HG02938 (cell line): ENCODE measurements at regions not wholly inside any gene's neighbourhood (a gene's known extent, or its start where the extent isn't known, plus 50 kb on each side); places are given as distances from the start of the nearest gene placed in this dataset.
"Not testable (repeated sequence)": the region's sequence is repeated elsewhere in the genome, so short reads cannot be mapped to it uniquely, and the experiment has no call there.

Experiments
- ATAC-seq: cut with Tn5 transposase; IDR thresholded peaks from one replicate; pipeline ENCODE4 v1.9.1; 2021; ENCODE audit warnings: mild to moderate bottlenecking, moderate library complexity; ENCODE audit not compliant: unreplicated experiment

DNA sequence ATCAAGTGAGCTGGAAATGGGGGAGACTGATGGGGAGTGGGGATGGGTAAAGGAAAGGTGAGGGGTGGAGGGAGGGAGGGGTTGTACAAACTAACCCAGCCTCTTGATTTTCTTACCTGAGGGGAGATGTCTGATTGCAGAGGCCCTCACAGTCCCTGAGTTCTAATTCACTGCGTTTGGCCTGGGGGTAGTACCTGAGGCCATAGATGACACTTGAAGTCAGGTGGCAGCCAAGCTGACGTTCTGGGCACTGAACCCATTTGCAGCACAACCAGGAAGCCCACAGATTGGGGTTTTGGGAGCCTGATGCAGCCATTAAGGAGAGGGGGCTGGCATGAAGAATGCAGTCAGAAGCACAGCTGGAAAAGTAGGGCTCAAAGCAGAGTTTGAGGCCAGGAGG lies 153.8 kb upstream of the DTNBP1 start:
- no peak for ATAC-seq

- not testable (repeated sequence) for ATAC-seq
Measured at GRCh38 chr6:15813698-15814097, 150.9 kb upstream of the DTNBP1 start.

- ATAC-seq, result no peak
Measured at GRCh38 chr6:15811107-15811506, 148.3 kb upstream of the DTNBP1 start.

DNA sequence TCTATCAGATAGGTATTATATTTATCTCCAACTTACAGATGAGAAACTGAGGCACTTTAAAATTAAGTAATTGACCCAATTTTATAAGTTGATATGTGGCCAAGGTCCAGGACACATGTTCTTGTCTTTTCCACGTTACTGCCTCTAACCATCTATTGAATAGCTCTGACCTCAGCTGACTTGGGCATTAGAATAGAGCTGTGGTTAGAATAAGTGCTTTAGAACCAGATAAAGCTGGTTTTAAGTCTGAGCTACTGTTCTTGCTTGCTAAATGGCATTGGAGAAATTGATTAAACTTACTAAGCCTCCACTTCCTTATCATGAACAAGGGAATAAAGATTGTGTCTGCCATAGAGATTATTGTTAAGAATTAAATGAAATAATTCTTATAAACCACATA lies 147.8 kb upstream of the DTNBP1 start:
- no peak for ATAC-seq

DNA sequence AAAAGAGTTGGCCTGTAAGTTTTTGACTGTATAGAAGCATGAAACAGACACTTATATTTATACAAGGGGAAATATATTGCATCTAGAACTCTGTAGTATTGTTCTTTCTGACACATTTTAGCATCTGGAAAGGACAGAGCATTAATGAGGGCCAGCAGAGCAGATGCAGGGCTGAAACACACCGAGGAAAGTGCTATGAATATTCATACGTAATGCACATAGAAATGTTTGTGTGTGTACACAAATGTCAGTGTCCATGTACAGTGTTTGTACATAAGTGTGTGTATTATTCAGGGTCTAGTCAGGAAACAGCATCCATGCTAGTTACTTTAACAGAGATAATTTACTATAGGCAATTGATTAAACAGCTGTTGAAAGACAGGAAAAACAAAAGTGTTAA lies 146.5 kb upstream of the DTNBP1 start:
- ATAC-seq, result no peak

- no peak for ATAC-seq
Measured at GRCh38 chr6:15804164-15805154, 141.6 kb upstream of the DTNBP1 start.

DNA sequence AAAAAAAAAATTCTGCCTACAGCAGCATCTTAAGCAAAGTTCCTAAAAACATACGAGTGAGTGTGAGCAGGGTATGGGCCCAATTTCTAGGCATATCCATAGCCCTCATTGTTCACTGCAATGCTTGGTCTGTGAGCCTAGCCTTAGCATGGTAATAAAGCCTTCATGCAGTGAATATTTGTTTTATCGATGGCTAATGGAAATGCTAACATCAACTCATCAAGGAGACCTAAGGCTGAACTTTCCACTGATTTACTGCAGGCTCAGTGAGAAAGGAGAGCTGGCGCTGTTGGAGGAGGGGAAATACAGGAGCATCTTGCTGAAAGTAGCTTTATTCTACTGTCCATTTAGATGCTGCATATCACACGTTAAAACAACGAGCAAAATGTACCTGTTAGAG lies 139.6 kb upstream of the DTNBP1 start:
- ATAC-seq, result no peak

DNA sequence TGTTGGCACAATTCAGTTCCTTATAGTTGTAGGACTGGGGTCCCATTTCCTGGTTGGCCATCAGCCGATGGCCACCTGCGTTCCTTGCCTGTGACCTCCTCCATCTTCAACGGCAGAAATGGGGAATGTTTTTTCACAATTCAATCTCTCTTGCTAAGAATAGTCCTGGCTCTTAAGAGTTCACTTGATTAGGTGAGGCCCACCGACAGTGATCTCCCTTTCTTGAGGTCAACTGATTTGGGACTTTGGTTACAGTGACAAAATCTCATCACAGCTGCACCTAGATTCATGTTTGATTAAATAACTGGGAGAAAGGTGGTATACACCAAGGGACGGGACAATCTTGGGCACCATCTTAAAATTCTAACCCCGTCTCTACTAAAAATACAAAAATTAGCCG lies 139.1 kb upstream of the DTNBP1 start:
- ATAC-seq, result no peak

DNA sequence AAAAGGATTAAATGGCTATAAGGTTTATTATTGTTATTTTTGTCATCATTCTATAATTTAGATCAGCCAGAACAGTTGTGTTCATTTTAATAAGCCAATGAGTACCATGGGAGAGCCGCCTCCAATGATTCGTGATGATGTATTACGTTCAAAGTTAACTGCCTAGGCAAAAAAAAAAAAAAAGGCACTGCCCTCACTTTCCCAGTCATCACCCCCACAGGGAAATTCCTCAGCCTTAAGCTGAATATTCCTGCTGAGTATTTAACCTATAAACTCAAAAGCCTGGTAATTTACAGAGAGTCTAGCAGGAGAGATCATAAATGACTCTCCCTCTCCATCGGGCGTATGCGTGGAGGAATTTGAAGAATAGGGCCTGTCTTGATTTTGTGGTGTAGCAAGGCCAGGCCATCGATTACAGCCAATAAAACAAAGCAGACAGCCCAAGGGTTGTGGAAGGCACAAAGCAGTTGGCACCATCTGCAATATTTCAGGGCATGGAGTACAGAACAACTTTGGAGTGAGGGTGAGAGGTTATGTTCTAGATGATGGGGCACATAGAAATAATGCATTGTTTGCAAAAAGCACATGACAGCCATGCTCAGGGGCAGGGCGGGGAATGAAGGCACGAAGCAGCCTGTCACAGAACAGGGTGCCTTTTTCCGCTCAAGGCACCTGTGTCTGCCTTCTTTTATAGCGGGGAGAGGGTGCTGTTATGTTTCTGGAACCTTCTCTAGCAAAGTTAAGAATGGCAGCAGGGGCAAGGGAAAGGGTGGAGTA lies 138.2 kb upstream of the DTNBP1 start:
- ATAC-seq, result no peak

DNA sequence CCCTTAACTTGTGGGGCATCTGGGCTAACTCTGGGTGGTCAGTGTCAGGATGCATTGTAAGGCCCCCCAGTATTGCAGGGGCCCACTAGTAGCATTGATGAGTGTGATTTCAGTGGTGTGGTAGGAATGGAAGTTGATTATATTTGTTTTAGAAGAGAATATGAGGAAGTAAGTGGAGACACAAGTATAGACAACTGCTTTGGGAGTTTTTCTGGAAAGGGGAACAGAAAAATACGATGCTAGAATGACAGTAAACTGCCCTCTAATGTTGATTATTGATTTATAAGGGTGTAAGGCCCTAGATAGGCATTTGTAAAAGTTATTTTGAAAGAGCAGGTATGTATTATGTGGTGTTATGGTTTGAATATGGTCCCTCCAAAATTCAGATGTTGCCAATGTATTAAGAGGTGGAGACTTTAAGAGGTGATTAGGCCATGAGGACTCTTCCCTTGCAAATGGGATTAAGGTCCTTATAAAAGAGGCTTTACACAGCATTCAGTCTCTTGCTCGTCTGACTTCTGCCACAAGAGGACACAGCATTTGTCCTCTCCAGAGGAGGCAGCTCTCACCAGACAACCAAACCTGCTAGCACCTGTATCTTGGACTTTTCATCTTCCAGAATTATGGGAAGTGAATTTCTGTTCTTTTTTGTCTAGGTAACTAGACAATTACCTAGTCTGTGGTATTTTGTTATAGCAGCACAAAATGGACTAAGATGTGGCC lies 135.9 kb upstream of the DTNBP1 start:
- no peak for ATAC-seq

- no peak for ATAC-seq
Measured at GRCh38 chr6:15796844-15797243, 134.0 kb upstream of the DTNBP1 start.

DNA sequence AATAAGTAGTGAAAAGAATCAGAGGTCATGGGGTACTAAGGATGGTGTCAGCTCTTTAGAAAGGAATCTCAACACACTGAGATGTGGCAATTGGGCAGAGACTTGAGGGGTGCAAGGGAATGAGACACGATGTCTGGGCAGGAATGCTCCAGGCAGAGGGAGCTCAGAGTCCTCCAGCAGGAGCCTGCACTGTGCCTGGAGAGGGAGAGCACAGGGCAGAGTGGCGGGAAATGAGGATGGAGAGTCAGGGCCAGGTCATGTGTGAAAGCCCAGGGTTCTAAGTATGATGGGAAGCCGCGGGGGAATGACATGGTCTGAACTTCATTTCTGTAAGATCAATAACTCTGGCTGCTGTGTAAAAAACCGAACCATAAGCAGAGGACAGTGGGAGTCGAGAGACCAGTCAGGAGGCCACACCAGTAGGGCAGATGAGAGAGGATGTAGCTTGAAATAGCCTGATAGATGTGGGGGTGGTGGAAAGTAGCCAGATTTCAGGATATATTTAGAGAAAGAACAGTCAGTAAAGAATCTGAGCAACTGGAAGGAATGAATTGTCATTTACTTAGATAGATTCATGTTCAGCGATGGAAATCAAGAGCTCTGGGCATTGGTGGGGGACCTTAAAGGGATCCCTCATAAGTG lies 133.4 kb upstream of the DTNBP1 start:
- ATAC-seq, result no peak

DNA sequence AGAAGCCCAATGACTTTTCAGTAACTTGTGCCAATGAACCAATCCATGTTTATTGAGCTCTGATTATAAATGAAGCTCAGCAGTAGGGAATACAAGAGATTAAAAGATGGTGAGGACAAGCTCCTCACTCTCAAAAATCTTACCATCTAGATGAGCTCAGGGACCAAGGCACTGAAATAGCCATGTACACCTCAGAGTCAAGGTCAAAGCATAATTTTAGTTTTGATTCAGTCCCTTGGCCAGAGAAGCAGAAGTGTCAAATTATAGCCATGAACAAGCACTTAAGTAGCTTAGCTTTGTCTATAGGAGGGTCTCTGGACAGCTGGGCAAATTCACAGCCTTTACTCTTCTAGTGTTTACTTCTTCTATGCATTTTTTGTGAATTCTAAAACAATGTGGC lies 131.0 kb upstream of the DTNBP1 start:
- no peak for ATAC-seq

GRCh38 chr6:15793288-15793687 lies 130.5 kb upstream of the DTNBP1 start:
- ATAC-seq, result no peak

DNA sequence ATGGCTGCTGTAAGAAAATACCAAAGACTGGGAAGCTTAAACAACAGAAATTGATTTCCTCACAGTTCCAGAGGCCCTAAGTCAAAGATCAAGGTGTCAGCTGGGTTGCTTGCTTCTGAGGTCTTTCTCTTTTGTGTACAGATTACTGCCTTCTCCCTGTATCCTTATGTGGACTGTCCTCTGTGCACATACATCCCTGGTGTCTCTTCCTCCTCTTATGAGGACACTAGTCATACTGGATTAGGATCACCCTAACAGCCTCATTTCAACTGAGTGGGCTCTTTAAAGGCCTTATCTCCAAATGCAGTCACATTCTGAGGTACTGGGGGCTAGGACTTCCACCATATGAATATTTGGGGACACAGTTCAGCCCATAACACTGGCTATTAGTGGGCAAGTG lies 130.0 kb upstream of the DTNBP1 start:
- no peak for ATAC-seq

DNA sequence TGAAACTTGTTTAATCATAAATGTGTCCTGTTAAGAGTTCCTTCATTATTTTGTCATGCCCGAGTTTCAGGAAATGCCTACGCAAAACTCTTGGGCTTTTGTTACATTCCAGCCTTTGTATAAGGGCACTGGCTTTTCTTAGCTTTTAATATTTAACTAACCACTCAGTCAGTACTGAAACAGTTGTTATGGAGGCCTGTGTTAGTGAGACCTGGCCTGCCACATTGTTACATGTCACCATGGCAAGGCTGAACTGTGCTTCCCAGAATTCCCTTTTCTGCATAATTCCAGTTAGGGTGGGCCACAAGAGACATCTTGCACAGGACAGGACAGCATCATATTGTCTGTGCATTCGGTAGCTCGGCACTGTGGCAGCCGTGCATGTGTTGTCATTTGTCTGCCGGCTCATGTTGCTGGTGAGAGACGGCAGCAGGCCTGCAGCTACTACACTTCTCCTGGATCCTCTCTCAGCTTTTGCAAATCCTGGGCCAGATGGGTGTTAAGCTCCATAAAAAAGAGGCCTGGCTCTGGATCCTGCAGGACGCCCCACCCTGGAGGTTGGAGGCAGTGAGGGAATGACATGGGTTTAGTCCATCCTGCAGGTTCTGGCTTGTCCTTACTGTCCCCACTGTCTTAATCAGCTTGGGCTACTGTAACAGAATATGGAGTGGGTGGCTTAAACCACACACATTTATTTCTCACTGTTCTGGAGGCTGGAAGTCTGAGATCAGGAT lies 128.8 kb upstream of the DTNBP1 start:
- no peak for ATAC-seq

- no peak for ATAC-seq
Measured at GRCh38 chr6:15790116-15790515, 127.3 kb upstream of the DTNBP1 start.

DNA sequence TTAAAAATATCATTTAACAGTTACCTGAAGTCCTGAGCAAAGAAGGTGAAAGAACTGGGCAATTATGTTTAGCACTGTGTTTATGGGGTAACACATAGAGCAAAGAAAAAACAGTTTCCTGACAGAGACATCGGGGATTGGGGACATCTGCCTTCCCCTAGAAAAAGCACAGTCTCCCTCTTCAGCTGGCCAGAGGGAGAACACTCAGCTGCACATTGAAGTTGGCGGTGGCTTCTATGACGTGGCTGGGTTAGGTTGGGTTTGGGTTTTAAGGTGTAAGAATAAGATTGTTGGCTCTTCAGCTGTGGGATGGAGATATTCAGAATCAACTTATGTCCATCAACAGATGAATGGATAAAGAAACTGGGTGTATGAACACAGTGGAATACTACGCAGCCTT lies 124.0 kb upstream of the DTNBP1 start:
- ATAC-seq, result no peak

DNA sequence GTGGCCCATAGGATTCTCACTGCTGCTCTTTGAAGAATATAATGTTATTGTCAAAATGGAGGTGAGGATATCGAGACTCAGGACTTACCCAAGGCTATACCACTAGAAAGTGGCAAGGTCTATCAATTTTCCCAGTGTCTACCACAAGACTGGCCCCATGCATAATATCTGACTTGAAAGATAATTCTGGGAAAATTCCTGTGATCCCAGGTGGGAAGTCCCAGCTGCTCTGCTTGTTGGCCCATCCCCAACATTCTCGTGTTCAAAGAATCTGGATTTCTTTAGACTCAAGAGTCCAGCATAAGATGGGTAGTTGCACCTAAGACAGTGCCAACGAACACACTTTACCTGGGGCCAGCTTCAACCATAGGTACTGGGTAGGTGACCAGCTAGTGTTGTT lies 120.7 kb upstream of the DTNBP1 start:
- ATAC-seq, result no peak

DNA sequence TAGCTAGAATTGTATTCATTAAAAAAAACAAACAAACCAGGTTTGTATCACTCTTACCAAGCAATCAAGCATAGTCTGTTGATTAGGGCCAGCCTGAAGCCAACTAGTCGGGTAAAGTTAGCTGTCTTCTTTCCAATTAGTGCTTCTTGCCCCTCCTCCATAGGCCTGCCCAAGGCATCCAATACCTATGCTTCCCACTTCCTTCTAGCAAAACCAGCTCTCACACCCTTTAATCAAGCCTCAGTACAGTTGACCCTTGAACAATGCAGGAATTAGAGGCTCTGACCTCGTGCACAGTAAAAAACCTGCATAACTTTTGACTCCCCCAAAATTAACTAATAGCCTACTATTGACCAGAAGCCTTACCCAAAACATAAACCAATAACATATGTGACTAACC lies 119.1 kb upstream of the DTNBP1 start:
- no peak for ATAC-seq
